Upper lobe of left lung (tissue), 6 donors: ENCODE measurements at regions not wholly inside any gene's neighbourhood (a gene's known extent, or its start where the extent isn't known, plus 50 kb on each side); places are given as distances from the start of the nearest gene placed in this dataset.

Experiments
- ATAC-seq, 2 donors: fragments of 200-7000 bp; cut with Tn5 transposase; one replicate each; pipeline ENCODE4 v1.9.1; 2022; ENCODE audit warnings: mild to moderate bottlenecking in 2 of 2, moderate library complexity in 2 of 2; ENCODE audit not compliant: low FRiP score in 2 of 2
- DNase-seq, 2 donors: peaks; one replicate each; pipeline ENCODE4 v3.0.0-alpha.2; 2019 to 2020
- H3K27ac ChIP-seq, 4 donors: fragments of 200-600 bp; sonication (generic); one replicate each; pipeline ENCODE4 v1.5.1; 2016 to 2019
- H3K27me3 ChIP-seq, 4 donors: fragments of 200-600 bp; sonication (generic); one replicate each; pipeline ENCODE4 v1.5.1; 2017 to 2019
- H3K36me3 ChIP-seq, 4 donors: fragments of 200-600 bp; sonication (generic); one replicate each; pipeline ENCODE4 v1.5.1; 2016 to 2019
- H3K4me1 ChIP-seq, 4 donors: fragments of 200-600 bp; sonication (generic); one replicate each; pipeline ENCODE4 v1.5.1; 2018 to 2019
- H3K4me3 ChIP-seq, 4 donors: fragments of 200-600 bp; sonication (generic); one replicate each; pipeline ENCODE4 v1.5.1; 2017 to 2019; ENCODE audit warnings: mild to moderate bottlenecking in 2 of 4, moderate library complexity in 1 of 4
- H3K9me3 ChIP-seq, 4 donors: fragments of 200-600 bp; sonication (generic); one replicate each; pipeline ENCODE4 v1.5.1; 2018 to 2019
- EP300 ChIP-seq, 4 donors: sonication (generic); formaldehyde crosslinking; IDR thresholded peaks; one replicate each; pipeline ENCODE4 v1.5.1; 2017; ENCODE audit warnings: antibody characterized with exemption in 4 of 4, control low read depth in 2 of 4
- POLR2A ChIP-seq, 4 donors: fragments of 450-650 bp; IDR thresholded peaks; one replicate each; pipeline ENCODE4 v1.5.1; 2016 to 2017; ENCODE audit warnings: antibody characterized with exemption in 4 of 4, mild to moderate bottlenecking in 2 of 4
- POLR2AphosphoS5 ChIP-seq, 2 donors: sonication (generic); formaldehyde crosslinking; IDR thresholded peaks; one replicate each; pipeline ENCODE4 v1.5.1; 2017; ENCODE audit warnings: antibody characterized with exemption in 2 of 2
- WGBS, 2 donors: methylation state at CpG; one replicate each; pipeline ENCODE4 v1.1.5; 2017 to 2018; 5-methylcytosine and 5-hydroxymethylcytosine counted together
- TF ChIP-seq, protein P1 (sequence below), 6 experiments: fragments of 450-650 bp in 4 of 6; fragments of 200-600 bp in 2 of 6; sonication (generic) in 2 of 6; IDR thresholded peaks; one replicate each; pipeline ENCODE4 v1.5.1; 2016 to 2019; ENCODE audit warnings: antibody characterized with exemption in 6 of 6
- donor health status: DM: no; HTN: no; CAD: no; lungs with moderate emphysema.
- donor health status: DM: no; HTN: yes; CAD: no; lungs with severe emphysema.

DNA sequence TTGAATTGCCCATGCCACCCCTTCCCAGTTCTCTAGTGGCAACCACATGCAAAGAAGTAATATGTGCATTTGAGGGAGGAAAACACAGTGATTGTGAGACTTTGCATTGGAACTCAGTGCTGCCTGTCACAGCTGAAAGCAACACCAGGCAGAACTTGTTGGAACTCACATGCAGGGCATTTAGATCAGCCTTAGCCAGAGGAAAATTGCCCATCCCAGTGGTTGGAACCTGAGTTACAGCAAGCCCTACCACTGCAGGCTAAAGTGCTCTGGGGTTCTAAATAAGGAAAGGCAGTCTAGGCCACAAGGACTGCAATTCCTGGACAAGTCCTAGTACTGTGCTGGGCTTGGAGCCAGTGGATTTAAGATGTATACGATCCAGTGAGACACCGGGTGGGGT is 245.3 kb upstream of the UFL1 start:
- Histone ChIP-seq H3K36me3 (no peaks in the 10 kb centered on the region), H3K27me3 (no peaks in the 10 kb centered on the region), H3K4me1 (no peaks in the 10 kb centered on the region), H3K4me3 (no peak overlapping the region), H3K27ac (no peak overlapping the region), H3K9me3 (peaks cover 0 to 7% (median 0%) of the 10 kb centered on the region in 4 donors)
- DNase-seq (no peak), ATAC-seq (no peak)
- TF ChIP-seq, protein P1, sequence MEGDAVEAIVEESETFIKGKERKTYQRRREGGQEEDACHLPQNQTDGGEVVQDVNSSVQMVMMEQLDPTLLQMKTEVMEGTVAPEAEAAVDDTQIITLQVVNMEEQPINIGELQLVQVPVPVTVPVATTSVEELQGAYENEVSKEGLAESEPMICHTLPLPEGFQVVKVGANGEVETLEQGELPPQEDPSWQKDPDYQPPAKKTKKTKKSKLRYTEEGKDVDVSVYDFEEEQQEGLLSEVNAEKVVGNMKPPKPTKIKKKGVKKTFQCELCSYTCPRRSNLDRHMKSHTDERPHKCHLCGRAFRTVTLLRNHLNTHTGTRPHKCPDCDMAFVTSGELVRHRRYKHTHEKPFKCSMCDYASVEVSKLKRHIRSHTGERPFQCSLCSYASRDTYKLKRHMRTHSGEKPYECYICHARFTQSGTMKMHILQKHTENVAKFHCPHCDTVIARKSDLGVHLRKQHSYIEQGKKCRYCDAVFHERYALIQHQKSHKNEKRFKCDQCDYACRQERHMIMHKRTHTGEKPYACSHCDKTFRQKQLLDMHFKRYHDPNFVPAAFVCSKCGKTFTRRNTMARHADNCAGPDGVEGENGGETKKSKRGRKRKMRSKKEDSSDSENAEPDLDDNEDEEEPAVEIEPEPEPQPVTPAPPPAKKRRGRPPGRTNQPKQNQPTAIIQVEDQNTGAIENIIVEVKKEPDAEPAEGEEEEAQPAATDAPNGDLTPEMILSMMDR (IDR thresholded peaks at IDR 0.05) = no peak
- TF ChIP-seq EP300 (IDR thresholded peaks at IDR 0.05) = no peak
- TF ChIP-seq POLR2AphosphoS5 (IDR thresholded peaks at IDR 0.05) = no peak
- no peak for TF ChIP-seq POLR2A (IDR thresholded peaks at IDR 0.05)
- WGBS, 2 donors = 68 to 83% methylated on average over 2 of the region's 2 CpGs

DNA sequence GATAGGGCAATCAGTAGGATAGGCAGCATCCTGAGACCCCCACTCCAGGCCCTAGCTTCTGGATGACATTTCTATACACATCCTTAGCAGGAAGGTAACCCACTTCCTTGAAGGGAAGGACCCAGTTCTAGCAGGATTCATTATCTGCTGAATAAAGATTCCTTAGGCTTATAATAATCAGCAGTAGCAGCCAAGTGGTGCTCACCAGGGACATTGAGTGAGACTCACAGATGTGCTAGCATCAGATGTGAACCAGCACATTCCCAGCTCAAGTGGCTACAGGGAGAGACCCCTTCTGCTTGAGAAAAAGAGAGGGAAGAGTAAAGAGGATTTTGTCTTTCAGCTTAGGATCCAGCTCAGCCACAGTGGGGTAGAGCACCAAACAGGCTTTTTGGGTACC is 244.8 kb upstream of the UFL1 start:
- Histone ChIP-seq H3K4me3 (no peak overlapping the region), H3K27ac (no peak overlapping the region), H3K4me1 (no peaks in the 10 kb centered on the region), H3K27me3 (no peaks in the 10 kb centered on the region), H3K9me3 (peaks cover 0 to 5% (median 0%) of the 10 kb centered on the region in 4 donors), H3K36me3 (no peaks in the 10 kb centered on the region)
- TF ChIP-seq EP300 (IDR thresholded peaks at IDR 0.05) = no peak
- TF ChIP-seq POLR2A (IDR thresholded peaks at IDR 0.05) = no peak
- TF ChIP-seq, protein P1 (IDR thresholded peaks at IDR 0.05) = no peak
- no peak for TF ChIP-seq POLR2AphosphoS5 (IDR thresholded peaks at IDR 0.05)
- ATAC-seq (no peak), DNase-seq (no peak)

DNA sequence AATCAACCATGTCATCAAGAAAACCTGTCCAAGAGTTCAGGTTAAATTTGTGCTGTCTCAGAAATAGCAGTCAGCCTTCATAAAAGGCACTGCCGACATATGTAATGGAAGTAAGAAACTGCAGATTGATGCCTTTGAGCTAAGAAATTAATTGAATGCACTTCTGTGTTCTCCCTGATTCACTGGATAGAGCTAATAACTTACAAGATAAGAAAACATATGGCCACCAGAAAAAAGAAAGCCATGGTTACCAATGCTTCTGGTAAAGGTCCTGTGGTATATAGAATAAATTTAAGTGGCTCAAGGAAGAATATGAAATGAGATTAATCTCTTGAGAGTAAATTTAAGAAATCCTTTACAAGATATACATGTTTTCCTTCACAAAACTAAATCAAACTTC is 242.5 kb upstream of the UFL1 start:
- no peak overlapping the region for H3K4me3 ChIP-seq
- TF ChIP-seq EP300 (IDR thresholded peaks at IDR 0.05) (no peak), POLR2A (IDR thresholded peaks at IDR 0.05) (no peak), POLR2AphosphoS5 (IDR thresholded peaks at IDR 0.05) (no peak)
- TF ChIP-seq, protein P1 (IDR thresholded peaks at IDR 0.05) = no peak
- WGBS, 2 donors = 96% methylated on average over 1 of the region's 1 CpG
- no peaks in the 10 kb centered on the region for H3K9me3 ChIP-seq
- no peaks in the 10 kb centered on the region for H3K27me3 ChIP-seq
- no peak for ATAC-seq
- H3K36me3 ChIP-seq = no peaks in the 10 kb centered on the region
- H3K27ac ChIP-seq = no peak overlapping the region
- DNase-seq = no peak
- no peaks in the 10 kb centered on the region for H3K4me1 ChIP-seq

DNA sequence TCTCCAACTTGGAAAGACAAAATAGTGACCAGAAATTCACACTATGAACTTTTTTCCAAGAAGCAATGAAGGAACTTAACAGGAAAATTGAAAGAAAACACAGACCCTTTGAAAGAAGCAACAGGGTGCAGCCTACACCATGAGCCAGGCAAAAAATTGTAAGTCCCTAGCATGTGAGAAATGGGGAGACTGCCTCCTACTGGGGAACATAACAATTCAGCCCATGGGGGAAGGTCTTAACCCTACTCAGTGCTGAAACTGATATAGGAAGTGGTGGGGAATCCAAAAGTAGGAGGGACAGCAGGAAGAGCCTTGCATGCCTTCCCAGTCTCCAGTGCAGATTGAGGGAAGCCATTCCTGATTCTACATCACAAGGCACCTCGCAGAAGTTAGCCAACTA is 235.1 kb upstream of the UFL1 start:
- H3K27ac ChIP-seq = no peak overlapping the region
- H3K4me1 ChIP-seq = no peaks in the 10 kb centered on the region
- WGBS, 2 donors = 64 to 82% methylated on average over 1 of the region's 1 CpG
- H3K4me3 ChIP-seq = no peak overlapping the region
- TF ChIP-seq, protein P1 (IDR thresholded peaks at IDR 0.05) = no peak
- TF ChIP-seq POLR2A (IDR thresholded peaks at IDR 0.05) = no peak
- no peak for TF ChIP-seq EP300 (IDR thresholded peaks at IDR 0.05)
- TF ChIP-seq POLR2AphosphoS5 (IDR thresholded peaks at IDR 0.05) = no peak
- no peak for ATAC-seq
- no peaks in the 10 kb centered on the region for H3K36me3 ChIP-seq
- H3K27me3 ChIP-seq = no peaks in the 10 kb centered on the region
- DNase-seq = no peak
- no peaks in the 10 kb centered on the region for H3K9me3 ChIP-seq

DNA sequence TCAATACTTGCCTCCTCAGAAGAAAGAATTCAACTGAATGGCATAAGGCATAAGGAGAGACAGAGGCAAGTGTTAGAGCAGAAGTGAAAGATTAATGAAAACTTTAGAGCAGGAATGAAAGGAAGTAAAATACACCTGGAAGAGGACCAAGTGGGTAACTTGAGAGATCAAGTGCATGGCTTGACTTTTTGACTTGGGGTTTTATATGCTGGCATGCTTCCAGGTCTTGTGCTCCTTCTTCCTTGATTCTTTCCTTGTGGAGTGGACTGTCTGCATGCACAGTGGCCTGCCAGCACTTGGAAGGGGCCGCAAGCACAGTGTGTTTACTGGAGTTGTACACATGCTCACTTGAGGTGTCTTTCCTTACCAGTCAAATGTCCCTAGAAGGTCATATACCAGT is 222.1 kb upstream of the UFL1 start:
- no peaks in the 10 kb centered on the region for H3K27me3 ChIP-seq
- 55 to 75% methylated on average over 1 of the region's 1 CpG for WGBS, 2 donors
- H3K27ac ChIP-seq = no peak overlapping the region
- H3K9me3 ChIP-seq = no peaks in the 10 kb centered on the region
- ATAC-seq (no peak), DNase-seq (no peak)
- H3K4me1 ChIP-seq = no peaks in the 10 kb centered on the region
- TF ChIP-seq EP300 (IDR thresholded peaks at IDR 0.05) (no peak), POLR2A (IDR thresholded peaks at IDR 0.05) (no peak), POLR2AphosphoS5 (IDR thresholded peaks at IDR 0.05) (no peak)
- TF ChIP-seq, protein P1 (IDR thresholded peaks at IDR 0.05) = no peak
- no peaks in the 10 kb centered on the region for H3K36me3 ChIP-seq
- no peak overlapping the region for H3K4me3 ChIP-seq
